GM12878 (cell line): ENCODE measurements at regions not wholly inside any gene's neighbourhood (a gene's known extent, or its start where the extent isn't known, plus 50 kb on each side); places are given as distances from the start of the nearest gene placed in this dataset.

ENCODE experiments used
- ATF2 ChIP-seq: IDR thresholded peaks from 2 replicates; pipeline ENCODE4 v1.6.1; 2012; ENCODE audit warnings: low read length, inconsistent platforms
- CTCF ChIP-seq, 3 experiments: IDR thresholded peaks in 2 of 3; conservative IDR thresholded peaks in 1 of 3; 2 replicates each; pipeline ENCODE4 v1.5.1; 2011; ENCODE audit warnings: low read depth in 3 of 3, low read length in 3 of 3, mild to moderate bottlenecking in 3 of 3, control low read depth in 2 of 3, moderate library complexity in 2 of 3, inconsistent platforms in 1 of 3, mixed read lengths in 1 of 3; ENCODE audit not compliant: control insufficient read depth in 2 of 3, insufficient read depth in 1 of 3; ENCODE audit errors: extremely low read depth in 1 of 3
- SMC3 ChIP-seq: IDR thresholded peaks from 2 replicates; pipeline ENCODE4 v1.6.1; 2011; ENCODE audit warnings: low read length, improper control_type of control experiment, borderline replicate concordance
- USF1 ChIP-seq: IDR thresholded peaks from 2 replicates; pipeline ENCODE4 v1.6.1; 2011; ENCODE audit warnings: borderline replicate concordance, low read depth, mild to moderate bottlenecking, moderate library complexity, mixed read lengths, low read length; ENCODE audit not compliant: insufficient read depth; ENCODE audit errors: extremely low read length

- no peak for TF ChIP-seq USF1
- TF ChIP-seq CTCF (IDR thresholded peaks at IDR 0.05 in 2 of 3, conservative IDR thresholded peaks at IDR 0.05 in 1 of 3; ENCODE audit: control insufficient read depth in 2 of 3, extremely low read depth in 1 of 3, insufficient read depth in 1 of 3, low read depth in 3 of 3, low read length in 3 of 3), result no peak
- TF ChIP-seq ATF2, result no peak
- no peak for TF ChIP-seq SMC3
Measured at GRCh38 chr5:18507114-18507513, 872.9 kb downstream of the TAF11L14 start.
